Esophagus muscularis mucosa (tissue), 3 donors: ENCODE measurements at regions not wholly inside any gene's neighbourhood (a gene's known extent, or its start where the extent isn't known, plus 50 kb on each side); places are given as distances from the start of the nearest gene placed in this dataset.

Source experiments
- POLR2A ChIP-seq: fragments of 450-650 bp; IDR thresholded peaks from one replicate; pipeline ENCODE4 v1.6.1; 2017; ENCODE audit warnings: antibody characterized with exemption, moderate library complexity, mild to moderate bottlenecking, low read depth
- TF ChIP-seq, protein P1 (sequence below), 3 experiments: fragments of 200-600 bp in 2 of 3; fragments of 450-650 bp in 1 of 3; sonication (generic) in 2 of 3; IDR thresholded peaks; one replicate each; pipeline ENCODE4 v1.5.1; 2017 to 2019; ENCODE audit warnings: antibody characterized with exemption in 3 of 3, mild to moderate bottlenecking in 2 of 3, moderate library complexity in 1 of 3

DNA sequence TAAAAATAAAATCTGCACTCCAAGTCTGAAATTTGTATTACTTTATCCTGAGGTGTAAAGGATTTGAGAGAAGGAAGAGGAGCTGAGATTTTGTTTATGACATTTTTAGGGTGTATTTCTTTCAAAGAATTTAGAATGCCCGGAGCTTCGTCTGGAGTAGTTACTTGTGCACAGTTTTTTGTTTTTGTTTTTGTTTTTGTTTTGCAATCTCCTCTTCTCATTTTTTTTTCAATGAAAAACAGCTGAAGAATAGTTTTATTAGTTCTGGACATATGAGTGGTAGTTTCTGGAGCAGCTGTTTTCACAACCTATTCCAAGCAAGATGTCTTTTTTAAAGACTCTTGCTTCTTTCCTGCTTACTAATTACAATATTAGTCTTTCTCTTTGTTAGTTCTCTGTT, 408.2 kb upstream of the PTGER4 start:
- no peak for TF ChIP-seq POLR2A
- TF ChIP-seq, protein P1, sequence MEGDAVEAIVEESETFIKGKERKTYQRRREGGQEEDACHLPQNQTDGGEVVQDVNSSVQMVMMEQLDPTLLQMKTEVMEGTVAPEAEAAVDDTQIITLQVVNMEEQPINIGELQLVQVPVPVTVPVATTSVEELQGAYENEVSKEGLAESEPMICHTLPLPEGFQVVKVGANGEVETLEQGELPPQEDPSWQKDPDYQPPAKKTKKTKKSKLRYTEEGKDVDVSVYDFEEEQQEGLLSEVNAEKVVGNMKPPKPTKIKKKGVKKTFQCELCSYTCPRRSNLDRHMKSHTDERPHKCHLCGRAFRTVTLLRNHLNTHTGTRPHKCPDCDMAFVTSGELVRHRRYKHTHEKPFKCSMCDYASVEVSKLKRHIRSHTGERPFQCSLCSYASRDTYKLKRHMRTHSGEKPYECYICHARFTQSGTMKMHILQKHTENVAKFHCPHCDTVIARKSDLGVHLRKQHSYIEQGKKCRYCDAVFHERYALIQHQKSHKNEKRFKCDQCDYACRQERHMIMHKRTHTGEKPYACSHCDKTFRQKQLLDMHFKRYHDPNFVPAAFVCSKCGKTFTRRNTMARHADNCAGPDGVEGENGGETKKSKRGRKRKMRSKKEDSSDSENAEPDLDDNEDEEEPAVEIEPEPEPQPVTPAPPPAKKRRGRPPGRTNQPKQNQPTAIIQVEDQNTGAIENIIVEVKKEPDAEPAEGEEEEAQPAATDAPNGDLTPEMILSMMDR (IDR thresholded peaks at IDR 0.05) = no peak
